PC-3 (cell line): ENCODE measurements at regions not wholly inside any gene's neighbourhood (a gene's known extent, or its start where the extent isn't known, plus 50 kb on each side); places are given as distances from the start of the nearest gene placed in this dataset.

Source experiments
- ATAC-seq: fragments of 200-7000 bp; cut with Tn5 transposase; 2 replicates; pipeline ENCODE4 v1.9.1; 2020; ENCODE audit warnings: mild to moderate bottlenecking, moderate library complexity
- BruUV-seq: library from RNA; stranded (reverse); fragments of 400-500 nt; replicated peaks from 2 replicates; lab custom pipeline; 2021; lab: Mats Ljungman, UMichigan
- CTCF ChIA-PET: fragments of 300-600 bp; sonication (Branson Sonifier 250); formaldehyde crosslinking; loops from one replicate; lab custom pipeline; 2022; ENCODE audit warnings: antibody characterized with exemption; lab: Charles Lee
- POLR2A ChIA-PET: fragments of 300-600 bp; sonication (Branson Sonifier 250); formaldehyde crosslinking; loops from one replicate; lab custom pipeline; 2022; ENCODE audit warnings: antibody characterized with exemption; ENCODE audit not compliant: unreplicated experiment; lab: Charles Lee
- DNase-seq: peaks from one replicate; pipeline ENCODE4 v3.0.0-alpha.2; 2015
- H2AFZ ChIP-seq: fragments of 300-600 bp; sonication (generic); 2 replicates; pipeline ENCODE4 v1.6.0; 2016; ENCODE audit warnings: antibody characterized with exemption, low read length
- H3F3A ChIP-seq: fragments of 300-600 bp; sonication (generic); one replicate; pipeline ENCODE4 v1.6.0; 2017; ENCODE audit warnings: antibody characterized with exemption, low read length, control low read depth, mild to moderate bottlenecking; ENCODE audit not compliant: unreplicated experiment
- H3K27ac ChIP-seq: fragments of 300-600 bp; sonication (generic); 2 replicates; pipeline ENCODE4 v1.5.1; 2016; ENCODE audit warnings: mild to moderate bottlenecking, low read length
- H3K27me3 ChIP-seq: fragments of 300-600 bp; sonication (generic); 2 replicates; pipeline ENCODE4 v1.6.1; 2016; ENCODE audit warnings: low read length, mixed read lengths
- H3K36me3 ChIP-seq: fragments of 300-600 bp; sonication (generic); 2 replicates; pipeline ENCODE4 v1.6.1; 2016; ENCODE audit warnings: low read depth, mixed run types, low read length, mixed read lengths
- H3K4me1 ChIP-seq: fragments of 300-600 bp; sonication (generic); 2 replicates; pipeline ENCODE4 v1.5.1; 2016; ENCODE audit warnings: low read length; ENCODE audit not compliant: insufficient read depth
- H3K4me2 ChIP-seq: fragments of 300-600 bp; sonication (generic); 2 replicates; pipeline ENCODE4 v1.6.0; 2016; ENCODE audit warnings: low read length
- H3K4me3 ChIP-seq: fragments of 300-600 bp; sonication (generic); 2 replicates; pipeline ENCODE4 v1.5.1; 2016; ENCODE audit warnings: mild to moderate bottlenecking, low read length, mixed read lengths
- H3K79me2 ChIP-seq: fragments of 300-600 bp; sonication (generic); 2 replicates; pipeline ENCODE4 v1.6.1; 2017; ENCODE audit warnings: low read length, mixed read lengths
- H3K9ac ChIP-seq: fragments of 300-600 bp; sonication (generic); 2 replicates; pipeline ENCODE4 v1.6.0; 2016; ENCODE audit warnings: mild to moderate bottlenecking, low read length
- H3K9me2 ChIP-seq: fragments of 300-600 bp; sonication (generic); replicated peaks from 2 replicates; pipeline ENCODE4 v1.6.1; 2016; ENCODE audit warnings: mixed run types, low read length, mixed read lengths
- H3K9me3 ChIP-seq: fragments of 300-600 bp; sonication (generic); 2 replicates; pipeline ENCODE4 v1.6.1; 2016; ENCODE audit warnings: low read length, mixed read lengths
- H4K20me1 ChIP-seq: fragments of 300-600 bp; sonication (generic); 2 replicates; pipeline ENCODE4 v1.6.1; 2016; ENCODE audit warnings: low read length, mixed read lengths
- EZH2 ChIP-seq: fragments of 300-600 bp; sonication (generic); IDR thresholded peaks from one replicate; pipeline ENCODE4 v1.6.1; 2017; ENCODE audit warnings: antibody characterized with exemption, mild to moderate bottlenecking, low read length; ENCODE audit not compliant: unreplicated experiment
- EZH2phosphoT487 ChIP-seq: fragments of 300-600 bp; sonication (generic); IDR thresholded peaks from 2 replicates; pipeline ENCODE4 v1.6.1; 2018; ENCODE audit warnings: mild to moderate bottlenecking, antibody characterized with exemption, low read length, borderline replicate concordance
- intact Hi-C: fragments of 100-400 bp; cut with micrococcal nuclease; formaldehyde crosslinking; loops from 2 replicates; pipeline ENCODE4 v1.9.0; 2023
- TF ChIP-seq, protein P1 (sequence below): fragments of 300-600 bp; sonication (generic); conservative IDR thresholded peaks from 2 replicates; pipeline ENCODE4 v1.5.1; 2017; ENCODE audit warnings: antibody characterized with exemption, low read depth, mild to moderate bottlenecking, low read length

DNA sequence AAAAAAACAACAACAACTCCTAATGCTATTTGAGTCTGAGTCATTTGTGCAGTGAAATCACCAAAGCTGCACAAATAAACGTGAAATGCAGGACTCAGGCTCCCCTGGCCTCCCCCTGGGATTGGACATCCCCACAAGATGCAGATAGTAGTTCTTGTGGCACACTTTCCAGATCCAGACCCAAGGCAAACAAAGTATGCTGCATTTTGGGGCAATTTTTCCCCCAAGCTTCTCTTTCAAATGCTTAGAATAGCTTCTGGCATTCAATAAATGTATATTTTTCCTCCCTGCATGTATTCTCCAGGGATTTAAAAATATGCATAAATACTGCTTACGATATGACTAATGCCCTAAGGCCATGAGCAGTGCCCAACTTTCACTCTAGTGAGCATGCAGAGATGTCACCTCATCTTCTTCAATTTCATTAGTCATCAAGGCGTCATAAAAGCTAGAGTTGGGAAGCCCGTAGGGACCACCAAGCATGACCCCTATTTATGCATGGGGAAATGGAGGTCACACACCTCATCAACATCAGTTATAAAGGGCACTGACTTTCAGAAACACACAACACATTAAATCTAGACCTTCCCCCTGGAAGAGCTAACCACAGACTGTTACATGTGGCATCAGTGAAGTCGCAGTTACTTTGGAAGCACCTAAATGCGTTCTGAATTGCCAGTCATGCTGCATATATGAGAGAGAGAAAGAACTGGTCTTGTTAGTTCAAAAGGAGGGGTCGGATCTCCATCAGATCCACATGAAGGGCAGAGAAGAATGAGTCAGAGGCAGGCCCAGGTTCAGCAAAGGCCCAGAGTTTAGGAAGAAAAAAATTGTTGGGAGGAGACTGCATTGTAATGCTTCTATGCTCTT is 374.1 kb downstream of the LPIN1 start:
- Histone ChIP-seq H3F3A (no peaks in the 10 kb centered on the region), H3K9me3 (no peaks in the 10 kb centered on the region), H3K9ac (no peak overlapping the region), H3K27me3 (no peaks in the 10 kb centered on the region), H3K4me3 (no peak overlapping the region), H3K9me2 (no peaks in the 10 kb centered on the region), H3K27ac (peak overlapping the region; percentile 71), H3K36me3 (no peaks in the 10 kb centered on the region), H3K4me1 (peaks cover 24% of the 10 kb centered on the region), H3K4me2 (peak overlapping the region; percentile 53), H3K79me2 (no peaks in the 10 kb centered on the region), H4K20me1 (no peaks in the 10 kb centered on the region), H2AFZ (no peak overlapping the region)
- no peak for TF ChIP-seq EZH2phosphoT487
- no peak for TF ChIP-seq EZH2
- TF ChIP-seq, protein P1, sequence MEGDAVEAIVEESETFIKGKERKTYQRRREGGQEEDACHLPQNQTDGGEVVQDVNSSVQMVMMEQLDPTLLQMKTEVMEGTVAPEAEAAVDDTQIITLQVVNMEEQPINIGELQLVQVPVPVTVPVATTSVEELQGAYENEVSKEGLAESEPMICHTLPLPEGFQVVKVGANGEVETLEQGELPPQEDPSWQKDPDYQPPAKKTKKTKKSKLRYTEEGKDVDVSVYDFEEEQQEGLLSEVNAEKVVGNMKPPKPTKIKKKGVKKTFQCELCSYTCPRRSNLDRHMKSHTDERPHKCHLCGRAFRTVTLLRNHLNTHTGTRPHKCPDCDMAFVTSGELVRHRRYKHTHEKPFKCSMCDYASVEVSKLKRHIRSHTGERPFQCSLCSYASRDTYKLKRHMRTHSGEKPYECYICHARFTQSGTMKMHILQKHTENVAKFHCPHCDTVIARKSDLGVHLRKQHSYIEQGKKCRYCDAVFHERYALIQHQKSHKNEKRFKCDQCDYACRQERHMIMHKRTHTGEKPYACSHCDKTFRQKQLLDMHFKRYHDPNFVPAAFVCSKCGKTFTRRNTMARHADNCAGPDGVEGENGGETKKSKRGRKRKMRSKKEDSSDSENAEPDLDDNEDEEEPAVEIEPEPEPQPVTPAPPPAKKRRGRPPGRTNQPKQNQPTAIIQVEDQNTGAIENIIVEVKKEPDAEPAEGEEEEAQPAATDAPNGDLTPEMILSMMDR = no peak
- ATAC-seq (peak; percentile 88), DNase-seq (peak; percentile 84)
- intact Hi-C loops = no loop called here
- POLR2A ChIA-PET = interaction anchor here (0.6 kb wide), 1 partner anchor 21 kb away, joined by 11 read pairs; no protein-coding TSS in a partner anchor
- no TSS peak for BruUV-seq
- CTCF ChIA-PET = no interaction called here

DNA sequence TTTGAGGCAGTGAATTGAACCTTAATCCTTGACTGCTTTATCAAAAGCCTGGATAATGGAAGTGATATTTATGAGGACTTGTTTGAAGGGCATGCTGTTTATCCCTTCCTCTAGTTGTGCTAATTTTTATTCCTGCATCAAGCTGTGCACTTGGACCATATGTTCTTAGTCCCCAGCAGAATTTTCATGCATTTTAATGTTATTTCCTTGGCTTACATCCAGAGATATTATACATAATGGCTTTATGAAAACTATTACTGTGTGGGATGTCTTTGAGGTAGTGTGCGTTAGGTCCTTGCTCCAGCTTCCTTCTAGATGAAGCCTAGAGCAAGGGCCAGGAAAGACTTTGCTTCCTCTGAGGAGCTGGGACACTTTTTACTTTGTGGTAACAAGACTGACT is 378.4 kb downstream of the LPIN1 start:
- Histone ChIP-seq H3F3A (no peaks in the 10 kb centered on the region), H3K27me3 (no peaks in the 10 kb centered on the region), H3K9me3 (no peaks in the 10 kb centered on the region), H3K4me2 (no peak overlapping the region), H4K20me1 (no peaks in the 10 kb centered on the region), H3K27ac (no peak overlapping the region), H3K9ac (no peak overlapping the region), H3K79me2 (no peaks in the 10 kb centered on the region), H3K4me1 (peaks cover 19% of the 10 kb centered on the region), H3K36me3 (no peaks in the 10 kb centered on the region), H2AFZ (no peak overlapping the region), H3K4me3 (no peak overlapping the region), H3K9me2 (no peaks in the 10 kb centered on the region)
- ChIA-PET POLR2A (no interaction called here), CTCF (no interaction called here)
- no TSS peak for BruUV-seq
- TF ChIP-seq EZH2phosphoT487 = no peak
- TF ChIP-seq, protein P1 = no peak
- TF ChIP-seq EZH2 = no peak
- intact Hi-C loops = no loop called here
- ATAC-seq = no peak
- no peak for DNase-seq

DNA sequence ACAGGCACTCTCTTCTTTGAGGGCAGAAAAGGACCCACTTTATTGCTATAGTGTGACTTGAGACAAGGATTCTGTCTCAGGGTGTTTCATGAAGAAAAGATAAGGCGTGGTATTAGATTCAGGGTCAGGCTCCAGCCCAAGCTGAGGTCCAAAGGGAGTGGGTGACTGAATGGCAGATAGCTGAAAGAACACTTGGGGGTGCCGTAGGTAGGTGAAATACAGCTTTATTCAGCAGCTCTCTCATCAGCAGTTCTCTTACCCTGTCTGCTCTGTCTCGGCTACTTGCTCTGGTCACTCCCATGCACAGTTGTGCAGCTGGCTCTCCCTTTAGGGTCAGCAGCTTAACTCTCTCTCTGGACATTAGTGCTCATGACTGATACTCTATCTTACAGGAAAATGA is 379.9 kb downstream of the LPIN1 start:
- intact Hi-C loops = no loop called here
- Histone ChIP-seq H3K36me3 (no peaks in the 10 kb centered on the region), H3K79me2 (no peaks in the 10 kb centered on the region), H3K4me3 (no peak overlapping the region), H3K9me2 (no peaks in the 10 kb centered on the region), H3K4me2 (no peak overlapping the region), H3K4me1 (peaks cover 4% of the 10 kb centered on the region), H3K9ac (no peak overlapping the region), H3K27me3 (no peaks in the 10 kb centered on the region), H4K20me1 (no peaks in the 10 kb centered on the region), H2AFZ (no peak overlapping the region), H3K9me3 (no peaks in the 10 kb centered on the region), H3K27ac (no peak overlapping the region), H3F3A (no peaks in the 10 kb centered on the region)
- ATAC-seq (no peak), DNase-seq (no peak)
- ChIA-PET CTCF (no interaction called here), POLR2A (no interaction called here)
- no TSS peak for BruUV-seq
- no peak for TF ChIP-seq EZH2
- TF ChIP-seq, protein P1 = no peak
- no peak for TF ChIP-seq EZH2phosphoT487
